PC-3 (cell line): ENCODE measurements at regions not wholly inside any gene's neighbourhood (a gene's known extent, or its start where the extent isn't known, plus 50 kb on each side); places are given as distances from the start of the nearest gene placed in this dataset.

ENCODE experiments used
- CTCF ChIP-seq: fragments of 300-600 bp; sonication (generic); conservative IDR thresholded peaks from 2 replicates; pipeline ENCODE4 v1.5.1; 2017; ENCODE audit warnings: antibody characterized with exemption, low read depth, mild to moderate bottlenecking, low read length
- EZH2 ChIP-seq: fragments of 300-600 bp; sonication (generic); IDR thresholded peaks from one replicate; pipeline ENCODE4 v1.6.1; 2017; ENCODE audit warnings: antibody characterized with exemption, mild to moderate bottlenecking, low read length; ENCODE audit not compliant: unreplicated experiment
- EZH2phosphoT487 ChIP-seq: fragments of 300-600 bp; sonication (generic); IDR thresholded peaks from 2 replicates; pipeline ENCODE4 v1.6.1; 2018; ENCODE audit warnings: mild to moderate bottlenecking, antibody characterized with exemption, low read length, borderline replicate concordance

GRCh38 chr19:32122258-32122657 lies 223.2 kb upstream of the ZNF507 start:
- no peak for TF ChIP-seq EZH2
- TF ChIP-seq CTCF = no peak
- no peak for TF ChIP-seq EZH2phosphoT487
